Osteocyte (in vitro differentiated cells): ENCODE measurements at regions not wholly inside any gene's neighbourhood (a gene's known extent, or its start where the extent isn't known, plus 50 kb on each side); places are given as distances from the start of the nearest gene placed in this dataset.

Experiments used
- DNase-seq: peaks from one replicate; pipeline ENCODE4 v3.0.0; 2021; ENCODE audit warnings: mixed read lengths; ENCODE audit not compliant: unreplicated experiment; ENCODE audit errors: extremely low spot score
- H3K27ac Mint-ChIP-seq: one replicate; pipeline ENCODE4 v1.8.0; 2021; ENCODE audit warnings: mild to moderate bottlenecking, mixed read lengths; ENCODE audit not compliant: unreplicated experiment
- H3K27me3 Mint-ChIP-seq: one replicate; pipeline ENCODE4 v1.8.0; 2021; ENCODE audit warnings: mixed read lengths; ENCODE audit not compliant: unreplicated experiment
- H3K36me3 Mint-ChIP-seq: one replicate; pipeline ENCODE4 v1.8.0; 2021; ENCODE audit warnings: mixed read lengths; ENCODE audit not compliant: unreplicated experiment
- H3K4me1 Mint-ChIP-seq: one replicate; pipeline ENCODE4 v1.8.0; 2021; ENCODE audit warnings: mixed read lengths; ENCODE audit not compliant: unreplicated experiment
- H3K4me3 Mint-ChIP-seq: one replicate; pipeline ENCODE4 v1.8.0; 2021; ENCODE audit warnings: mild to moderate bottlenecking, moderate library complexity, mixed read lengths; ENCODE audit not compliant: unreplicated experiment
- H3K9me3 Mint-ChIP-seq: one replicate; pipeline ENCODE4 v1.8.0; 2021; ENCODE audit warnings: mixed read lengths; ENCODE audit not compliant: unreplicated experiment
- TF ChIP-seq, protein P1 (sequence below): fragments of 200-600 bp; sonication (generic); IDR thresholded peaks from 2 replicates; pipeline ENCODE4 v1.5.0; 2021; ENCODE audit warnings: antibody characterized with exemption, mild to moderate bottlenecking, moderate library complexity

GRCh38 chr2:118596620-118597019, 250.8 kb downstream of the EN1 start:
- DNase-seq = no peak
- TF ChIP-seq, protein P1, sequence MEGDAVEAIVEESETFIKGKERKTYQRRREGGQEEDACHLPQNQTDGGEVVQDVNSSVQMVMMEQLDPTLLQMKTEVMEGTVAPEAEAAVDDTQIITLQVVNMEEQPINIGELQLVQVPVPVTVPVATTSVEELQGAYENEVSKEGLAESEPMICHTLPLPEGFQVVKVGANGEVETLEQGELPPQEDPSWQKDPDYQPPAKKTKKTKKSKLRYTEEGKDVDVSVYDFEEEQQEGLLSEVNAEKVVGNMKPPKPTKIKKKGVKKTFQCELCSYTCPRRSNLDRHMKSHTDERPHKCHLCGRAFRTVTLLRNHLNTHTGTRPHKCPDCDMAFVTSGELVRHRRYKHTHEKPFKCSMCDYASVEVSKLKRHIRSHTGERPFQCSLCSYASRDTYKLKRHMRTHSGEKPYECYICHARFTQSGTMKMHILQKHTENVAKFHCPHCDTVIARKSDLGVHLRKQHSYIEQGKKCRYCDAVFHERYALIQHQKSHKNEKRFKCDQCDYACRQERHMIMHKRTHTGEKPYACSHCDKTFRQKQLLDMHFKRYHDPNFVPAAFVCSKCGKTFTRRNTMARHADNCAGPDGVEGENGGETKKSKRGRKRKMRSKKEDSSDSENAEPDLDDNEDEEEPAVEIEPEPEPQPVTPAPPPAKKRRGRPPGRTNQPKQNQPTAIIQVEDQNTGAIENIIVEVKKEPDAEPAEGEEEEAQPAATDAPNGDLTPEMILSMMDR = no peak
- H3K27me3 Mint-ChIP-seq = no peaks in the 10 kb centered on the region
- H3K4me3 Mint-ChIP-seq = no peak overlapping the region
- H3K4me1 Mint-ChIP-seq = no peaks in the 10 kb centered on the region
- no peak overlapping the region for H3K27ac Mint-ChIP-seq
- H3K9me3 Mint-ChIP-seq = peaks cover 18% of the 10 kb centered on the region
- H3K36me3 Mint-ChIP-seq = no peaks in the 10 kb centered on the region

DNA sequence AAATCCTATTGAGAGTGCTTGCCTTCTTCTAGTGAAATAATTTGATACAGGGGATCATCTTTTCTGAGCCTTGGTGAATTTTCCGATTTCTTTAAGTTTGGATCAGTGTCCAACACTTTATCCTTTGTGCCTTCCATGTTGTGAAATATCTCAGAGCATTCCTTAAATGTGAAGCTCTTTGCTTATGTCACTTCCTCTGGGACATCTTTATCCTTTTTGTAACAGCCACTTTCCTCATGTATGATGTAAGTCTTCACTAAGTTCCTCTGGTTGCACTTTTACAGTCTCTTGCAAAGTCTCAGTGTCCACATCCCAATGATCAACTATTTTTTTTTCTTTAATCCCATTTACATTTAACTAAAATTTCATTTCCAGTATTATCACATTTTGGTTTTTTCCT, 254.2 kb downstream of the EN1 start:
- no peak for DNase-seq

DNA sequence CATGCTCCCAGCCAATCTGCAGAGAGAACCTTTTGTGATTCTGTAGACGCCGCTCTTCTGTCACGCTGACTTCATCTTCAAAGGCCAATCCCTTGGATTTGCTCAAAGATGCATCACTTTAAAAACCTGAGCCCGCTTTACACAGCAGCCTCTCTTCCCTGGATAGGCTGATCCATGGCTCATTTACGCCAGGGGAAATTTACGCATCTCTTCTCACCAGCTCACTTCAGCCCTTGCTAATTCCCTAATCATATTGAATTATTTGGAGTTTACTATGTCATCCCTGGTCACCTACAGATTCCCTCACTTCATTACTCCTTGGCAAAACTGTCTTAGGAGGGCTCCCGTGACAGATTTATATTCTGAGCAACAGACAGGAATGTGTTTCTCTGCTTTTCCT, 256.2 kb downstream of the EN1 start:
- DNase-seq = no peak
- Mint-ChIP-seq H3K27ac (no peak overlapping the region), H3K4me3 (no peak overlapping the region), H3K4me1 (no peaks in the 10 kb centered on the region), H3K9me3 (no peaks in the 10 kb centered on the region), H3K27me3 (no peaks in the 10 kb centered on the region), H3K36me3 (no peaks in the 10 kb centered on the region)
- TF ChIP-seq, protein P1 = no peak

More for the DNA sequence above, 254.2 kb downstream of the EN1 start:
- Mint-ChIP-seq H3K27ac (no peak overlapping the region), H3K36me3 (no peaks in the 10 kb centered on the region), H3K27me3 (no peaks in the 10 kb centered on the region), H3K4me3 (no peak overlapping the region), H3K4me1 (no peaks in the 10 kb centered on the region), H3K9me3 (peaks cover 9% of the 10 kb centered on the region)
- TF ChIP-seq, protein P1 = no peak

DNA sequence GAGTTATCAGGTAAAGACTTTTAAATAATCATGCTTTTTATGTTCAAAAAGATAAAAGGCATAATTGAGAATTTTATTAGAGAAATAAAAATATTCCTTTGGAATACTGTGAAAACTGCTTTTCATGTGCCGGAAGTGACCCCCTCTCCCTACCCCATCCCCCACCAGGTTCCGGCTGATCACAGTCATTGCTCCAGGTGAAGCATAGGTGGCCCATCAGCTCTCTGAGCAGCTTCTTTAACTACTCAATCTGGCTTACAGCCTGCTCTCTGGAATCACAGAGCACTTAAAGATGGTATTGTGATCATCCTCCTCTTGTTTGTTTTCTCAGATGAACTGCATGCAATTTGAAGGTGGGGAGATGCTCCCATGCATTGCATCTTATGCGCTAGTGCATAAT, 257.7 kb downstream of the EN1 start:
- Mint-ChIP-seq H3K36me3 (no peaks in the 10 kb centered on the region), H3K27ac (no peak overlapping the region), H3K27me3 (no peaks in the 10 kb centered on the region), H3K4me1 (no peaks in the 10 kb centered on the region), H3K4me3 (no peak overlapping the region), H3K9me3 (no peaks in the 10 kb centered on the region)
- DNase-seq = no peak
- TF ChIP-seq, protein P1 = no peak

- no peak for DNase-seq
- H3K4me1 Mint-ChIP-seq = no peaks in the 10 kb centered on the region
- TF ChIP-seq, protein P1 = no peak
- H3K4me3 Mint-ChIP-seq = no peak overlapping the region
- no peaks in the 10 kb centered on the region for H3K9me3 Mint-ChIP-seq
- H3K27ac Mint-ChIP-seq = no peak overlapping the region
- H3K36me3 Mint-ChIP-seq = no peaks in the 10 kb centered on the region
- H3K27me3 Mint-ChIP-seq = no peaks in the 10 kb centered on the region
Observed at GRCh38 chr2:118588850-118589249, 258.6 kb downstream of the EN1 start.
